ENCODE measurements at regions not wholly inside any gene's neighbourhood (a gene's known extent, or its start where the extent isn't known, plus 50 kb on each side); places are given as distances from the start of the nearest gene placed in this dataset.
A peak's percentile ranks its signal among the peaks of the same experiment; 100 is the strongest.

DNA sequence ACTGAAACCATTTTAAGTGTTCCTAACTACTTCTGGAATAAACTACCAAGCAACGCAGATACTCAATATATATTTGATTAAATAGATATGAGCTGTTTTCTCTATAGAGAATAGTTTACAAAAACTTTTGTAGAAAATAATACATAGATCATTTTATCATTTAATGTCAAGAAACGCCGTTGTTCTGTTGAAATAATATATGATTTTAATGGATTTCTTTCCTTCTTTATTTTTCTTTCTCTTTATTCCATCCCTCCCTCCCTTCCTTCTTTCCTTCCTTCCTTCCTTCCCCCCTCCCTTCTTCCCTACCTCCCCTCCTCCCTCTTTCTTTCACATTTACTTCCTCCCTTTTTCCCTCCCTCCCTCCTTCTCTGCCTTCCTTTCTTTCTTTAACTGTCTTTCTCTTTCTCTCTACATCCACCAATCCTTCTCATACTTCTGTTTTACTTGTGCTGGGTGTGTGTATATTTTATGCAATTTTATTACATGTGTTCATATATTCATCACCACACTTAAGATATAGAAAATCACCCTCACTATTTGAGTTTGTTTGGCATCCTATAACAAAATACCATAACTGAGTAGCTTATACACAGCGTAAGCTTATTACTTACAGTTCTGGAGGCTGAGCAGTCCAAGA, 230.9 kb upstream of the BRINP3 start:
- FAIRE-seq = no peak
- Histone ChIP-seq H3K27me3 (ENCODE audit: control insufficient read depth in 2 of 2, insufficient read depth in 2 of 2, low read length in 2 of 2) (no peaks in the 10 kb centered on the region), H4K20me1 (replicated peaks; ENCODE audit: control insufficient read depth, insufficient read depth, low read length) (no peaks in the 10 kb centered on the region), H3K9me3 (replicated peaks; ENCODE audit: control insufficient read depth, insufficient read depth, low read depth, low read length) (no peaks in the 10 kb centered on the region), H3K79me2 (ENCODE audit: control insufficient read depth, insufficient read depth, low read length) (no peaks in the 10 kb centered on the region), H2AFZ (ENCODE audit: low read depth, low read length) (no peak overlapping the region), H3K4me1 (replicated peaks in 1 of 2; ENCODE audit: control insufficient read depth in 2 of 2, insufficient read depth in 2 of 2, low read length in 2 of 2) (no peaks in the 10 kb centered on the region), H3K4me2 (ENCODE audit: insufficient read depth, low read length) (no peak overlapping the region), H3K4me3 (no peak overlapping the region), H3K36me3 (ENCODE audit: control insufficient read depth, insufficient read depth, low read length) (no peaks in the 10 kb centered on the region), H3K27ac (ENCODE audit: extremely low read depth, low read depth, low read length) (no peak overlapping the region), H3K9ac (ENCODE audit: insufficient read depth in 1 of 2, low read depth in 2 of 2, low read length in 2 of 2) (no peak overlapping the region), H3K9me1 (ENCODE audit: control insufficient read depth, insufficient read depth, low read length) (no peaks in the 10 kb centered on the region)
- in situ Hi-C loops (cut with MboI) (no loop called here), intact Hi-C loops (cut with micrococcal nuclease) (no loop called here)
- ATAC-seq = no peak
- DNase-seq (ENCODE audit: extremely low read depth in 1 of 4, low spot score in 3 of 4) = no peak
- ChIA-PET CTCF (ENCODE audit: low intra/inter-chr PET ratio) (no interaction called here), POLR2A (no interaction called here)
- WGBS (ENCODE audit: insufficient coverage, low coverage, missing lambda C conversion rate) = 1% methylated on average over 4 of the region's 4 CpGs
- no TSS peak for BruUV-seq (replicated peaks)
- TF ChIP-seq ZSCAN29 (IDR thresholded peaks at IDR 0.05) (no peak), PTTG1 (tag; IDR thresholded peaks at IDR 0.05; ENCODE audit: low read depth) (no peak), ESRRA (IDR thresholded peaks at IDR 0.05; ENCODE audit: borderline replicate concordance, low read depth) (no peak), RUNX1 (IDR thresholded peaks at IDR 0.05; ENCODE audit: low read depth) (no peak), ATF4 (CRISPR knock-in tag; IDR thresholded peaks at IDR 0.05) (no peak), MAFF (IDR thresholded peaks at IDR 0.05; ENCODE audit: low read length) (no peak), PCBP2 (IDR thresholded peaks at IDR 0.05; ENCODE audit: low read depth, low read length, poor library complexity, severe bottlenecking) (peak; percentile 90), RAD21 (CRISPR knock-in tag; conservative IDR thresholded peaks at IDR 0.05 in 1 of 2, IDR thresholded peaks at IDR 0.05 in 1 of 2) (no peak), HNRNPK (IDR thresholded peaks at IDR 0.05; ENCODE audit: low read depth, low read length, poor library complexity, severe bottlenecking) (peak; percentile 86), NR4A1 (CRISPR knock-in tag; IDR thresholded peaks at IDR 0.05) (no peak), NR4A1 (tag; IDR thresholded peaks at IDR 0.05) (no peak), FOXJ3 (CRISPR knock-in tag; IDR thresholded peaks at IDR 0.05) (no peak)
